H1 (cell line): ENCODE measurements at regions not wholly inside any gene's neighbourhood (a gene's known extent, or its start where the extent isn't known, plus 50 kb on each side); places are given as distances from the start of the nearest gene placed in this dataset.

Experiments
- EGR1 ChIP-seq: IDR thresholded peaks from 2 replicates; pipeline ENCODE4 v1.6.1; 2011; ENCODE audit warnings: low read depth, low read length, borderline replicate concordance
- JUN ChIP-seq: IDR thresholded peaks from 2 replicates; pipeline ENCODE4 v1.6.1; 2011; ENCODE audit warnings: low read depth, mild to moderate bottlenecking, improper control_type of control experiment, low read length
- TBP ChIP-seq: IDR thresholded peaks from 2 replicates; pipeline ENCODE4 v1.6.1; 2011; ENCODE audit warnings: low read depth, low read length, improper control_type of control experiment

DNA sequence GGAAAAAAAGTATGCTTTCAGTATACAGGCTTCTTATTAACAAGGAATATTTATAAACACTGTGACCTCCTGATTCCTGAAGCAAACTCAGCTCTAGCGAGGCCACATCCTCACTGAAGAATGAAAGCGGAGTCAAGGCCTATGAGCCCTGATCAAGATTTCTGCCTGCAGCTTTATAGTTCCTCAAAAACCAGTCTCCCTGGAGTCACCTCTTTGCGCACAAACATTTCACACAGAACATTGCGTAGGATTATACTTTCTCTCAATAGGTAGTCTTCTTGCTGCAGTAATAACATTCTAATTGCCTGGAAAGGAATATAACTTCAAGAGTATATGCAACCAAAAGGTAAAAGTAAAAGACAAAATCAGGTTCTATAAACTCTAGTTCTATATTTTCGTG lies 62.9 kb downstream of the SLC24A2 start (continued):
- TF ChIP-seq TBP (no peak), EGR1 (no peak), JUN (no peak)
